DMS153 treated with DMSO at 0.1 percent for 48 hours (cell line): ENCODE measurements at regions not wholly inside any gene's neighbourhood (a gene's known extent, or its start where the extent isn't known, plus 50 kb on each side); places are given as distances from the start of the nearest gene placed in this dataset.
"Not testable (repeated sequence)": the region's sequence is repeated elsewhere in the genome, so short reads cannot be mapped to it uniquely, and the experiment has no call there.

ENCODE experiments used
- DNase-seq: peaks from one replicate; lab custom pipeline; 2025; ENCODE audit not compliant: unreplicated experiment; lab: John Stamatoyannopoulos, UW

DNA sequence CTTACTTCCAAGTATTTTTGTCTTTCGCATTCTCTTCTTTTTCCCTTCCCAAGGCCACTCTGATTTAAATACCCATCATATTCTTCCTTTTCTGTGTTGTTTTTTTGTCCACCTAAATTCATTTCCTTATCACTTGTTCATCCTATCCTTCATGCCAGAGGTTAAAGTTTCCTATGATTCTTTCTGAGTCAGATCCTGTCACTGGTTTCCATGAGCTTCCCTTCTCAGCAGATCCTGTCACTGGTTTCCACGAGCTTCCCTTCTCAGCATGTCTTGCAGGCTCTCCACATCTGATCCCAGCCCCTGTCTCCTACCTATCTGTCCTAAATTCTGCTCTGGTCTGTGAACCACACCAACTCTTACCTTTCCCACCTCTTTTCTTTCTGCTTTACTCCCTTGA lies 311.8 kb upstream of the RGS6 start:
- no peak for DNase-seq

DNA sequence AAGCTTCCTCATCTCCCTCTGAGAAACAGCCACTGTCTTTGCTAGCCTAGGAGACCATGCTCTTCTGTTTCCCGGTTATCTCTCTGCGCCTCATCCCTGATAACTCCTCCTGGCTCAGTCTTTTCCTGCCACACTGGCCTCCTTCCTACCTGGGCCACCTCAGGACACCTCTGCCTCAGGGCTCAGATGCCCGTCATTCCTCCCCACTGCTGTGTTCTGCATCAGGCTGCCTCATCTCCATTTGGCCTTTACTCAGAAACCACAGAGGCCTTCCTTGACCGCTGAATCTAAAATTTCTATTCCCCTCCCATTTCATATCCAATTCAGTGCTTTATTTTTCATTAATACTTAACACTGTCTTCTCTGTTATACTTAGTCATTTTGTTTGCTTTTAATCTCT lies 311.0 kb upstream of the RGS6 start:
- no peak for DNase-seq

DNA sequence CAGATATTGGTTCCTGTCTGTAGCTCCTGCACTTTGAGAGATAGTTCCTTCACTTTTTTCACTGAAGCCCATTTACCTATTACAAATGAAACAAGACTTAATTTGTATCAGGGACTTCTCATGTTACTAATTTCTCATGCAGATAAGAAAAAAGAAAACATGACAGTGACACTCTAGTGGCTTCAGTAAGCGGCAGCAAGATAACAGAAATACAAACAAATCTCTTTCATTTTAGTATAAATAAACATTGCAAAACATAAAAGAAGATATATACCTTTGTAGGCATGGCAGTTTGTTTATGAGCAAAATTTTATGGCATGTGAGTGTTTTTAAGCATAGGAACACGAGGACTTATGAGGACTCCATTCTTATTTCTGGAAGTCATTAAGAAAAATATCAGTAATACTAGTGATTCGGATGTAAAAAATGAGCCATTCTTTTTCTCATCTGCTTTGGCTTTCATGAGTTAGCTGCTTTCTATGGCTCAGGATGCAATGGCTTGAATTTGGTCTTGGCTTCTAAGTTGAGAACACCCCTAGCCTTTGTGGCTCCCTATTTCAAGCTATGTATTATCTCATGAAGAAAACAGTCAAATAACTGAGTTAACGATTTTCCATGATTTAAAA lies 310.1 kb upstream of the RGS6 start:
- no peak for DNase-seq

DNA sequence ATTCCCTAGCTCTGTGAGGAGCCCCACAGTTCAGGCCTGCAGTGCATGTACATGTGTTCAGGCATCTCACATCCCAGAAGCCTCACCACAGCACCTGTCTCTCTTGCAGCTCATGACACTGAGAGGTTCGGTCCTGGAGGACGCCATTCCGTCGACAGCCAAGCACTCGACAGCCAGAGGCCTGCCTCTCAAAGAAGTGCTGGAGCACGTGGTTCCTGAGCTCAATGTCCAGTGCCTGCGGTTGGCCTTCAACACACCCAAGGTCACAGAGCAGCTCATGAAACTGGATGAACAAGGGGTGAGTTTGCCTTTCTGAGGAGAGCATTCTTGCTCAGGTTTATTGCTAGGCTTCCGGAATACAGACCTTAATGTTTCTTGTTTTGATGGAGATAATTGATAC lies 308.3 kb upstream of the RGS6 start:
- no peak for DNase-seq

DNA sequence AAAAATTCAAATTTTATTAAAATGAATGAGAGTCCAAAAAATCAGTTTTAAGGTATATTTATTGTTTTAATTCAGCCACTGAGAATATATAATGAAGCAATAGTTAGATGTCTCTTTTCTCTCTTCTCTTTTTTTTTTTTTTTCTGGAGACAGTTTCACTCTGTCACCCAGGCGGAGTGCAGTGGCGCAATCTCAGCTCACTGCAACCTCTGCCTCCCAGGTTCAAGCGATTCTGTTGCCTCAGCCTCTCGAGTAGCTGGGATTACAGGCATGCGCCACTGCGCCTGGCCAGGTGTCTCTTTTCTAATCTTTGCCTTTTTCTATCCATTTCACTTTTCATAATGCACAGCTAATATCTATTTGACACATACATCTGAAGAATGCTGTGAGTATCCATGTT lies 307.1 kb upstream of the RGS6 start:
- no peak for DNase-seq

DNA sequence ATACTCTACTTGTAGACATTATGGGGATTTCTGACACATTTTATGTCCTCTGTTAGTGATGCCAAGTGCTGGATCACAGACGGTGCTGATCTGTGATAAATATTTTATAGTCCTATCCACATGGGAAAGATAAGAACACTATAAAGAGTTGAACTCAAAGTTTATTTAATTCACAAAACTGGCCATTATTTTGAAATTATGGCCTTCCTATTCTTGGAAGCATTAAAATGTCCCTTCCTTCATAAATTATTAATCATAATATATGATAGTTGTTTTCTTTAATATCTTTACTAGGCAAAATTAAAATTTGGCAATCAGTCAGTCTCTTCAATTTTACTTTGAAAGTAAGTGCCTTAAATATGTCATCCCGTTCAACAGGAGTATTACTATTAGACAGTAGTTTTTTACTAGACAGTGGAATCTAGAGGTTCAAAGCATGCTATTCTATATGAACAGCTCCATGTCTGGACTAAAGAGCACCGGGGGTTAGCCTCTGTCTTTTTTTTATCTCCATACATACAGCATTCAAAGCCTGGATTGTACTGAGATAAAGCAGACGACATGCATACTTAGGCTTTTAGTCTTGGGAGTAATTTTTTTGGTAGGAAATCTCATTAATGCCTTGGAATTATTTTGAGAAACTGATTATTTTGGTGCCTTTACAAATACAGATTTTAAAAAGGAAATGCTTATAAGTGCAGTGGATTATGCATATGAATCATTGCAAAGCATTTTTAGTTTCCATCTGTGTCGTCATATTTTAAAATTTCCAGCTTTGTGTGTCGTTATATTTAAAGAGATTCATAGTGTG lies 306.1 kb upstream of the RGS6 start:
- no peak for DNase-seq

DNA sequence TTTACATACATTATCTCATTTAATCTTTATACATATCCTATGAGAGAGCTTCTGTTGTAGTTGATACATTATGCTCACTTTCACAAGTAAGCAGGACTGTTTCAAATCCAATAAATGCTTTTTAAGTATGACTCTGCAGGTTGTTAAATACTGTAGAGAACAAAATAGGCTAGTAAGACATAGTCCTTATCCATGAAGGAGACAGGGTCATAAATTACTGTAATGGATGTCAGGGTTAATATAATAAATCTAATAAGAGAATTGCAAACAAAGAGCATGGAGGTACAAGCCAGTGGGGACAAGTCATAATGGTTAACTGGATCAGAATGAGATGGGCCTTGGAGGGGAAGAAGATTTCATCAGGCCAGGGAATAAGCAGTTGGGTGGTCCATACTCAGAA lies 303.8 kb upstream of the RGS6 start:
- DNase-seq = no peak

DNA sequence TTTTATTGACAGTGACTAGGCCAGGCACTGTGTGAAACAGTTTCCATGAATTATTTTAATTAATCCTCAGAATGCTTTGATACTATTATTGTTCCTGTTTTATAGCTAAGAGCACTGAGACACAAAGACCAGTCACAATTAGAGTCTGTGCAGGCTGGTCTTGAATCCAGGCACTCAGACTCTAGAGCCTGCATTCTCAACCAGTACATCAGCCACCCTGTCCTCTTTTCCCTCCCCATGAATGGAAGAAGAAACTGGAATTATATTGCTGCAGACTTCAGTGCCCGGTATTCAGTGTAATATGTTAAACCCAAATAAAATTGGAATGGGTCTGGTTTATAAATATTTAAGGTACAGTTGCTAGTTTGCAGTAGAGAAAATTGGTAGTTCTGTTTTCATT lies 303.0 kb upstream of the RGS6 start:
- DNase-seq = no peak

DNA sequence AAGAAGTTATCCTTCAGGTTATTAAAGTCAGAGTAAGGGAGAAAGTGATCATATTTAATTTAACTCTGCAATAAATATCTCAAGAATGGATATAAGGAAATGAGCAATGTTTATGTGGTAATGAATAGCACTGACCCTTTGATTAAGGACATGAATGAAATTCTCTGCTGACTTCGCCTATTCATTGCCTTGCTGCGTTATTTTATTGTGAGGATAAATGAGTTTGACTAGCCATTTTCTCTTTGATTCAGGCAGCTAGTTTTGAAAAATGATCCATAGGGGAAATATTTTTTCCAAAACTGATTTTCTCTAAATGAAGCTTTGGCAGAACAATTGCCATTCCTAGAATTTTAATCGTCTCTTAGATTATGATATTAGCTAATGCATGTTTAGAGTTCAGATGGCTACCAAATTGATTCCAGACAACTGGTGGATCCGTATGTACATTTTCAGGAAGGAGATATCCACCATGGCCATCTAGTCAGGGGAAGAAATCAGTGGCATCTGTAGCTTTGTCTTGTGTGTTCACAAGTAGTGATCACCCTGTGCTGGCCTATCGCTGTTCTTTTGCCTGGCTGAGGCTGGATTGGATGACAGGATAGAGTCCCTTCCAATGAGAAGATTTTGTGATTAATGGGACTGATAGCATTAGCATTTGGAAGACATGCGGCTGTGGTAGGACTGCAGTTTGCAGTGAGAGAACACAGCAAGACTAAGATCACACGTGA lies 302.3 kb upstream of the RGS6 start:
- DNase-seq = no peak

DNA sequence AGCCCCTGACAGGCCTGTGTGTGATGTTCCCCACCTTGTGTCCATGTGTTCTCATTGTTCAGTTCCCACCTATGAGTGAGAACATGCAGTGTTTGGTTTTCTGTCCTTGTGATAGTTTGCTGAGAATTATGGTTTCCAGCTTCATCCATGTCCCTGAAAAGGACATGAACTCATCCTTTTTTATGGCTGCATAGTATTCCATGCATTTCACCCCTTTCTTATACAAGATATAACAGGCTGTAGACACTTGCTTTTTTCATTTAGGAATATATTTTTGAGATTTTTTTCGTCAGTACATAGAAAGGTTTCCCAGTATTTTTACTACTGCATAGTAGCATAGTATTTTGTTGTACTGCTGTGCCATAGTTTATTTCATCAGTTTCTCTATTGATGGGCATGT lies 301.2 kb upstream of the RGS6 start:
- DNase-seq = not testable (repeated sequence)

DNA sequence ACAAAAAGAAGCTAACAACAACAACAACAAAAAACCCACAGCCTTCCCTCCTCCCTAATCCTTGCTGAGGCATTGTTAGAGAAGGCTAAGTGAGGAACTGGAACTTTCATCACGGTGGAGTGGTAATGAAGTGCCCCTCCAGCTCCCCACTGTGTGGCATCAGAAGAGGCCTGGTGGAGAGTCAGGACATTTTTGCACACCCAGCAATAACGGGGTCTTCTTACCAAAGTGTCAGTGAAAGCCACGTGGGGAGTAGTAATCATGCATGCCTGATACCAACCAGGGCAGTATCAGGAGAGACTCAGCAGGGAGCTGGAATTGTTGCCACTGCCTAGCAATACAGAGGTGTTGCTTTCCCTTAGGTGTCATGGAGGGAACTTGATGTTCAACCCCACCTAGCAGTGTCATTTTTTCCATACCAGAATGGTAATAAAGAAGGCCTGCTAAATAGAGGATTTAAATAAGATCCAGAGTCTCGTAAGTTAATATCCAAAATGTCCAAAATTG lies 299.7 kb upstream of the RGS6 start:
- no peak for DNase-seq

DNA sequence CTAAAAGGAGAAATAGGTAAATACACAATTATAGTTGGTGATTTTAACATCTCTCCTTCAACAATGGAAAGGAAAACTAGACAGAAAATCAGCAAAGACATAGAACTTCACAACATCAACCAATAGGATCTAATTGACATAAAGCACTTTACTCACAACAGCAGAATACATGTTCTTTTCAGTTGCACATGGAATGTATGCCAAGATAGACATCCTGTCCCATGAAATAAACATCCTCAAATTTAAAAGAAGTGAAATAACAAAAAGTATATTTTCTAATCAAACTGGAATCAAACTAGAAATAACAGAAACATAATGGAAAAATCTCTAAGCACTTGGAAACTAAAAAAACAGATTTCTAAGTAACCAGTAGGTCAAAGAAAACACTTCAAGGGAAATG lies 296.2 kb upstream of the RGS6 start:
- DNase-seq = no peak

DNA sequence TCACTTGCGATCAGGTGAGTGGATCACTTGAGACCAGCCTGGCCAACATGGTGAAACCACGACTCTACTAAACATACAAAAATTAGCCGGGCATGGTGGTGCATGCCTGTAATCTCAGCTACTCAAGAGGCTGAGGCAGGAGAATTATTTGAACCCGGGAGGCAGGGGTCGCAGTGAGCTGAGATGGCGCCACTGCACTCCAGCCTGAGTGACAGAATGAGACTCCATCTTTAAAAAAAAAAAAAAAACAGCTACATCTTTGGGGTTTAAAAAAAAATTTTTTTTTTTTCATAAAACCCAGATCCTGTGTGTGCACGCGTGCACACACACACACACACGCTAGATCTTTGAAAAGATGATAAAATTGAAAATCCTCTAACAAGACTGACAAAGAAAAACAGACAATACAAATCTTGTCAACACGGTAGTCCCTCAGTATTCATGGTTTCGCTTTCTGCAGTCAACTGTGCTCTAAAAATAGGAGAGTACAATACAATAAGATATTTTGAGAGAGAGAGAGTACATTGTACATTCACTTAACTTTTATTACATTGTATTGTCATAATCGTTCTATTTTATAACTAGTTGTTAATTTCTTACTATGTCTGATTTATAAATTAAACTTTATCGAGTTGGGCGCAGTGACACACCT lies 295.3 kb upstream of the RGS6 start:
- no peak for DNase-seq

DNA sequence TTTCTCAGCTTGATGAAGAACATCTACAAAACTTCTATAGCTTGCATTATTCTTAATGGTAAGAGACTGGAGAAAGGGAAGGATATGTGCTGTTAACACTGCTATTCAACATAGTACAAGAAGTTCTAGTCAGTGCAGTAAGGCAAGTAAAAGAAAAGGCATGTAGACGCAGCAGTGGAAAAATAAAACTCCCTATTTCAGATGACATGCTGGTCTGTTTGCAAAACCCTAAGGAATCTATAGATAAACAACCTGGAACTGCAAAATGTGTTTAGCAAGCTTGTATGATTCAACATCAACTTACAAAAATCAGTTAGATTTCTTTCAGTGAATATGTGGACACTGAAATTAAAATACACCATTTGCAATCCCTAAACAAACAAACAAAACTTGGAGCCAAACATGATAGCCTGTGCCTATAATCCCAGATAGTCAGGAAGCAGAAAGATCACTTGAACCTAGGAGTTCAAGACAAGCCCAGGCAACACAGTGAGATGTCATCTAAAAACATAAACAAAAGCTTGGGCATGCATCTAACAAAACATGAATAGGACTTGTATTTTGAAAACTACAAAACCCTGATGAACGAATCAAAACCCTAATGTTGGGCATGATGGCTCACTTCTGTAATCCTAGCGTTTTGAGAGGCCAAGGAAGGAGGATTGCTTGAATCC lies 293.6 kb upstream of the RGS6 start:
- no peak for DNase-seq

DNA sequence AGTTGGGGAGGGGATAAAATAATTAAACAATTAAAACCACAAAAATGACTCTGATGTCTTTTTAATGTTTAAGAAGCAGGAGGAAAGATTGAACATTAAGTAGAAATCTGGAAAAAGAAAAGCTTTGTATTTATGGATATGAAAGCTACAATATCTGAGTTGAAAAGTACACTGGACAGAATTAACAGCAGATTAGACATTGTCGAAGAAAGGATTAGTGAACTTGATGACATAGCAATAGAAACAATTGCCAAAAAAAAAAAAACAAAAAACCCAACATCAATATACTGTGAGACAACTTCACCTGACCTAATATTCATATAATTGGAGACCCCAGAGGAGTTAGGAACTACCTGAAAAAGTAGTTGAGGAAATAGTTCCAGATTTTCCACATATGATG lies 289.5 kb upstream of the RGS6 start:
- DNase-seq = no peak

DNA sequence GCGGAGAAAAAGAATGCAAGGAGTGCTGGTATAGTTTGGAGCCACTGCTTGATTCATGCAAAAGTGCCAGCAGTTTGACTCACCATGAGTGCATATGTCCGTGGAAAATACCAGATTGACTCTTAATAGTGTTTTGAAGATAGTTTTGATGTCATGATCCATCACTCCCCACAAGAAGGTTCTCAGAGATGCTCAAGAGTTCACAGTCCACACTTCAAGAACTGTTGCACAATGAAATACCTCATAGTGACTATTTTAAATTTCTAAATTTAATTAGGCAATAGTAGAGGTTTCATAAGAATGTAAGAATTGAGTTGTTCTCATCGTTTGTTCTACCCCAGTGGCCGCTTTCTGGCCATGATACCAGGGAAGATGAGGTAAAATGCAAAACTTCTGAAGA lies 286.6 kb upstream of the RGS6 start:
- DNase-seq = no peak

DNA sequence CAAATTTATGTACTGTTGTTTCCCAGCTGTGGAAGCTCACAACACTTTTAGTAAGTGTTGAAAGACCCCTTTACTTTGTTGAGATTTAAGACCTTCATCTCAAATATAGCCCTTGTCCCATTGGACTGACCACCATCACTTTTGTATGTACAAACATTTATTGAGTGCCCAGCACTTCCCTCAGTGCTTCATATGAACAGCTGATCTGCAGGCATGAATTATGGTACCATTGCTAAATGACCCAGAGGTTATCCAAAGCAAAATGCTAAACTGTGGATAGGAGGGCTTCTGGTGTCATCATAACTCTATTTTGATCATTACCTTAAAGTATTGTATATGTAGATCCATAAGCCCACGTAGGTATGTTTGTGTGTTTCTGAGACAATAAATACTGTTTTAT lies 285.7 kb upstream of the RGS6 start:
- DNase-seq = no peak

DNA sequence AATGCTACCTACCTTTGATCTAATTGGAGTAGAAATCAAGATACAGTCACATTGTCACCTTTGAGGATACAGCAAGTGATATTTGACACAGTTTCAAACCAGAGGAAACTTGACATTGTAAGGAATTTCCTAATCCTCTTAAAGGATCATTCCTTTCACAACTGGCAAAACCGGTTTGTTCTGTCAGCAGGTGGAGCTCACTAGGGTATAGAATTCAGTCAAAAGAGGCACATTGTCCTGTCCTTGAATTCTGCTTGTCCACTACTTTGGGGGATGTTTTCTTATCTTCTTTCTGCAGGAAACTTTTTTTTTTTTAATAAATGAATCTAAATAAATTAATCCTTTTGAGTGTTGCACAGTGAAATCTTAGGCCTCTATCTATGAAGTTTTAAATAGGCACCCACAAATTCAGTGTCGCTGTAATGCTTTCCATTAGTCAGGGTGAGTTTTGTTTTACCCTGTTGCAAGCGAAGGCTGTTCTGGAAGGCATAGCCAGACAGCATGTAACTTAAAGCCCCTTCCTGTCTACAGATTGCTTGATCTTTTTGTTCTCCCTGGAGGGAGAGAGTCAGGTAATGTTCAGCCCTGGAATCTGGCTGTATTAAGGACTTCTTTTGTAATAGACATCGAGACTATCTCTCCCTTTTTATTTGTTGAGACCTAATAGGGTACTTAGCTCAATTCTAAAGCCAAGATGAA lies 285.0 kb upstream of the RGS6 start:
- peak; percentile 7 for DNase-seq

DNA sequence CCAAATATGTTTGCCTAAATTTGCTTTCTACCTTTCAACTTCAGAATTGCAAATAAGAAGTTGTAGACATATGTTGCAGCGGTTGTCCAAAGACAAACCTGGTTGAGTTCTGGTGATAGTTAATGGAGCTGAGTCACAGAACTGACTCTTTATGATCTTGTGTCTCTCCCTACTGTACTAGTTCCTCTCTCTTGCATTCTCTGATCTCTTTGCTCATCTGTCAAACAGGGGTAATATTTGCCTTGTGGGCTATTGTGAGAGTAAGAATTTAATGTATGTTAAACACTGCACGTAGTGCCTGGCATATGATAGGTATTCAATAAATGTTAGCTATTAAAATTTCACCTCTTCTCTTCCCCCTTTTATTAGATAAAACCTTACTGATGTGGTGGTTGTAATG lies 283.5 kb upstream of the RGS6 start:
- DNase-seq = no peak

DNA sequence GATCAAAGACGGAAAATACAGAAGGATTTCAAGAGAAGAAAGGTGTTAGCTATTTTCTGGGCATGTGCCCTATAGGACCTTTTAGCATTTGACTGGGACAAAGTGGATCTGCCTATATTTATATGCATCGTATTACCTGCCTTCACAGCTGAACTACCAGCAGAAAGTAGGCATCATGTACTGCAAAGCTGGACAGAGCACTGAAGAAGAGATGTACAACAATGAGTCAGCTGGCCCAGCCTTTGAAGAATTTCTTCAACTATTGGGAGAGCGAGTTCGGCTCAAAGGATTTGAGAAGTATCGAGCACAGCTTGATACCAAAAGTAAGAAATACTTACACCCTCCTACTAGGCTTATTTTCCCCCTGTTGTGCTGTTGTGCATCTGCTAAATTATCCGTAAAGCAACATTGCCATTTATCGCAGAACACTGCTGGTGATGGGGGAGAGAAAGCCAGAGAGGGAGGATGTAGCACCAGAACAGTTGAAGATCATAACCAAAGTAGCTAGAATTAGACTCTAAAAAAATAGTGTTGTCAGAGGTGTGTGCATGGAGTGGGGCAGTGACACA lies 282.0 kb upstream of the RGS6 start:
- no peak for DNase-seq
